Lung (tissue), 11 donors: ENCODE measurements at regions not wholly inside any gene's neighbourhood (a gene's known extent, or its start where the extent isn't known, plus 50 kb on each side); places are given as distances from the start of the nearest gene placed in this dataset.
A peak's percentile ranks its signal among the peaks of the same experiment; 100 is the strongest.

ENCODE experiments used
- ATAC-seq: fragments of 200-7000 bp; cut with Tn5 transposase; one replicate; pipeline ENCODE4 v1.9.1; 2020; ENCODE audit warnings: moderate number of reproducible peaks; ENCODE audit not compliant: insufficient read depth, low FRiP score
- DNase-seq, 3 donors: peaks; one replicate each; pipeline ENCODE4 v3.0.0-alpha.2; 2013 to 2017
- H3K27ac ChIP-seq, 2 donors: one replicate each; pipeline ENCODE4 v1.5.1; 2013; ENCODE audit warnings: mild to moderate bottlenecking in 2 of 2, moderate library complexity in 2 of 2, control low read depth in 1 of 2, inconsistent platforms in 1 of 2, low read depth in 1 of 2, low read length in 1 of 2
- H3K27me3 ChIP-seq, 3 donors: one replicate each; pipeline ENCODE4 v1.5.1; 2013; ENCODE audit warnings: low read length in 2 of 3; ENCODE audit not compliant: control insufficient read depth in 3 of 3, insufficient read depth in 3 of 3
- H3K36me3 ChIP-seq, 4 donors: one replicate each; pipeline ENCODE4 v1.5.1; 2013; ENCODE audit warnings: low read length in 4 of 4, mild to moderate bottlenecking in 1 of 4, moderate library complexity in 1 of 4; ENCODE audit not compliant: control insufficient read depth in 4 of 4, insufficient read depth in 4 of 4
- H3K4me1 ChIP-seq, 5 donors: one replicate each; pipeline ENCODE4 v1.5.1; 2013; ENCODE audit warnings: low read length in 5 of 5, mild to moderate bottlenecking in 2 of 5, moderate library complexity in 1 of 5; ENCODE audit not compliant: control insufficient read depth in 5 of 5, insufficient read depth in 5 of 5
- H3K4me3 ChIP-seq: one replicate; pipeline ENCODE4 v1.5.1; 2013; ENCODE audit warnings: mild to moderate bottlenecking, control low read depth, moderate library complexity
- H3K9ac ChIP-seq, 2 donors: one replicate each; pipeline ENCODE4 v1.5.1; 2013; ENCODE audit warnings: low read length in 2 of 2, control low read depth in 1 of 2; ENCODE audit not compliant: insufficient read depth in 1 of 2
- H3K9me3 ChIP-seq, 4 donors: one replicate each; pipeline ENCODE4 v1.5.1; 2013; ENCODE audit warnings: low read length in 3 of 4, mild to moderate bottlenecking in 1 of 4, moderate library complexity in 1 of 4; ENCODE audit not compliant: control insufficient read depth in 4 of 4, insufficient read depth in 3 of 4
- WGBS, 2 donors: extraction: QIAGEN DNeasy Blood & Tissue Kit; methylation state at CpG; one replicate each; pipeline ENCODE4 v1.1.7; 2013; 5-methylcytosine and 5-hydroxymethylcytosine counted together
- TF ChIP-seq, protein P1 (sequence below): IDR thresholded peaks from 2 replicates; pipeline ENCODE4 v1.5.1; 2012; ENCODE audit warnings: mild to moderate bottlenecking; ENCODE audit errors: control extremely low read depth, extremely low read depth
- donor health status: control.
- donor health status: control.
- donor health status: Bipolar disorder and iron deficiency.
- donor health status: healthy.
- donor health status: DM: yes; HTN: yes; CAD: no.

DNA sequence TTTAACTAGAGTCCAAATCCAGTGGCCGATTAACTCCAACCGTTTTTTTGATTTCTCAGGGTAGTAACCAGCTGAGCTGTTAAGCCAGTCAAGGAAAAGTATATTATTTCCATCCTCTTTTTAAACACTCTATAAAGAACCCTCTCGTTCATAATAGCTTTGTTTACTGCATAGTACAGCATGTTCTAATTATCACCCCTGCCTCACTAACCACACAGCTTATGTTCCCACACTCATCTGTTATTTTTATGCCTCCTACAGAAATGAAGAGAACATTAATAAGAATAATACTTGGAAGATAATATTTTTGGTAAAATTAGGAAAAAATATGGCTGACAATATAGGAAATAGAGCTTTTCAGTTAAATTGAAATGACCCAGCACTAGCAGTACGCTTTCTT, 2132.8 kb upstream of the CELF4 start:
- Histone ChIP-seq H3K4me3 (no peak overlapping the region), H3K36me3 (no peaks in the 10 kb centered on the region), H3K27ac (no peak overlapping the region), H3K27me3 (no peaks in the 10 kb centered on the region), H3K4me1 (no peaks in the 10 kb centered on the region), H3K9ac (no peak overlapping the region), H3K9me3 (no peaks in the 10 kb centered on the region)
- TF ChIP-seq, protein P1, sequence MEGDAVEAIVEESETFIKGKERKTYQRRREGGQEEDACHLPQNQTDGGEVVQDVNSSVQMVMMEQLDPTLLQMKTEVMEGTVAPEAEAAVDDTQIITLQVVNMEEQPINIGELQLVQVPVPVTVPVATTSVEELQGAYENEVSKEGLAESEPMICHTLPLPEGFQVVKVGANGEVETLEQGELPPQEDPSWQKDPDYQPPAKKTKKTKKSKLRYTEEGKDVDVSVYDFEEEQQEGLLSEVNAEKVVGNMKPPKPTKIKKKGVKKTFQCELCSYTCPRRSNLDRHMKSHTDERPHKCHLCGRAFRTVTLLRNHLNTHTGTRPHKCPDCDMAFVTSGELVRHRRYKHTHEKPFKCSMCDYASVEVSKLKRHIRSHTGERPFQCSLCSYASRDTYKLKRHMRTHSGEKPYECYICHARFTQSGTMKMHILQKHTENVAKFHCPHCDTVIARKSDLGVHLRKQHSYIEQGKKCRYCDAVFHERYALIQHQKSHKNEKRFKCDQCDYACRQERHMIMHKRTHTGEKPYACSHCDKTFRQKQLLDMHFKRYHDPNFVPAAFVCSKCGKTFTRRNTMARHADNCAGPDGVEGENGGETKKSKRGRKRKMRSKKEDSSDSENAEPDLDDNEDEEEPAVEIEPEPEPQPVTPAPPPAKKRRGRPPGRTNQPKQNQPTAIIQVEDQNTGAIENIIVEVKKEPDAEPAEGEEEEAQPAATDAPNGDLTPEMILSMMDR = no peak
- DNase-seq (no peak), ATAC-seq (no peak)
- 85 to 91% methylated on average over 4 of the region's 4 CpGs for WGBS, 2 donors

DNA sequence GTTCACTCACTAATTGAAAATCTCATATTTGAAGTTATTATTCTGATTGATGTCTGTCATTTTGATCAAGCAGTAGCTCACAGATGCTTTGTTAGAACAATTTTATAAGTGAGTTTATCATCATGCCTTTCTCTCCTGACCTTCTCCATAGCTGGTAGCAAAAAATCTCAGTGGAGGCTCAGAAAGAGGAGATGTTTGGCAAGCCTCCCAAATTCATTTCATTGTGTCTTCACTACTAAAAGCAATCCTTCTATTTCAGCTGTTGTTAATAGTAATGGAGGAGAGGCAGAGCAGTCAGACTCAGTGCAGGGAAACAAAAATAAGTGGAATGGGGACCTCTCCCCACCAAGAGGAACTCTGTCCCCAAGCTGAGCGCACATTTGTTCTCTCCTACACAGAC, 2127.8 kb upstream of the CELF4 start:
- H3K27me3 ChIP-seq = no peaks in the 10 kb centered on the region
- H3K9me3 ChIP-seq = no peaks in the 10 kb centered on the region
- no peak for ATAC-seq
- no peak overlapping the region for H3K9ac ChIP-seq
- H3K4me3 ChIP-seq = no peak overlapping the region
- TF ChIP-seq, protein P1 = no peak
- 98 to 100% methylated on average over 1 of the region's 1 CpG for WGBS, 2 donors
- no peaks in the 10 kb centered on the region for H3K4me1 ChIP-seq
- no peak overlapping the region for H3K27ac ChIP-seq
- H3K36me3 ChIP-seq = no peaks in the 10 kb centered on the region
- peak in 1 of 3 donors; percentile 19 for DNase-seq

DNA sequence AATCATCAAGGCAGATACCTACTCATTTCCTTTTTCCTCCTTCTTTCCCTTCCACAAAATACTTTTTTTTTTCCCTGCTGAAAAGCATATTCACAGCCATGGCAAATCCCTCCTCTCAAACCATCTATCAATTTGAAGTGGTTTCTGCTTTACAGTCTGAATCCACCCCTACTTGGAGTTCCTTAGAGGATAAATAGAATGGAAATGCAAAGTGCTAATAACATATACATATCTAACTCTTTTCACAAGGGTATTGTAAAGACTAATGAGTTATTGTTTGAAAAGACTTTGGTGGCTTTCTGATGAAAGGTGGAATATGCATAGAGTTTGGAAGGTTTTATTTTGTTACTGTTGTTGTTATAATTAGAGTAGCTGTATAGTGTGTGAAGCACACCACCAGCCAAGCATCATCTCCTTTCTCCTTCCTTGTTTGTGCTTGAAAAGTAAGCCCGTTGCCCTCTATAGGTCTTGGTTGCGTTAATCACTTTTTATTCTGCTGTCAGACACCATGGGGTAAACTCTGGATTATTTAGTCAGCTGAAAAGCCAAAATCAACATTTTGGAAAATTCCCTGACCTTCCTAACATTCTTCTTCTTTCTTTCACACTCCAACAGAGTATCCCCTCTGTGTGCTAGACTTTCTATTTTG, 2126.9 kb upstream of the CELF4 start:
- WGBS, 2 donors = 67 to 89% methylated on average over 2 of the region's 2 CpGs
- Histone ChIP-seq H3K27me3 (no peaks in the 10 kb centered on the region), H3K27ac (no peak overlapping the region), H3K4me1 (no peaks in the 10 kb centered on the region), H3K9me3 (no peaks in the 10 kb centered on the region), H3K9ac (no peak overlapping the region), H3K36me3 (no peaks in the 10 kb centered on the region), H3K4me3 (no peak overlapping the region)
- no peak for DNase-seq
- no peak for ATAC-seq
- TF ChIP-seq, protein P1 = no peak
